GM23338 (cell line): ENCODE measurements at regions not wholly inside any gene's neighbourhood (a gene's known extent, or its start where the extent isn't known, plus 50 kb on each side); places are given as distances from the start of the nearest gene placed in this dataset.

Experiments
- ATAC-seq: fragments of 200-7000 bp; cut with Tn5 transposase; 3 replicates; pipeline ENCODE4 v1.9.1; 2020
- DNase-seq: peaks from one replicate; pipeline ENCODE4 v3.0.0-alpha.2; 2015; ENCODE audit warnings: low spot score
- H2AFZ ChIP-seq: fragments of 200-600 bp; sonication (generic); 2 replicates; pipeline ENCODE4 v1.8.0; 2016; ENCODE audit warnings: antibody characterized with exemption, mild to moderate bottlenecking, moderate library complexity
- H3F3A ChIP-seq: fragments of 200-600 bp; sonication (generic); replicated peaks from 2 replicates; pipeline ENCODE4 v1.8.0; 2017; ENCODE audit warnings: antibody characterized with exemption, mixed run types, low read depth
- H3K27ac ChIP-seq: fragments of 200-600 bp; sonication (generic); 2 replicates; pipeline ENCODE4 v1.6.1; 2016; ENCODE audit warnings: low read depth
- H3K27me3 ChIP-seq: fragments of 200-600 bp; sonication (generic); 2 replicates; pipeline ENCODE4 v1.8.0; 2016; ENCODE audit warnings: mild to moderate bottlenecking, mixed run types, moderate library complexity; ENCODE audit not compliant: insufficient read depth
- H3K36me3 ChIP-seq: fragments of 200-600 bp; sonication (generic); 2 replicates; pipeline ENCODE4 v1.8.0; 2016; ENCODE audit warnings: mild to moderate bottlenecking; ENCODE audit not compliant: insufficient read depth
- H3K4me1 ChIP-seq: fragments of 200-600 bp; sonication (generic); 2 replicates; pipeline ENCODE4 v1.8.0; 2016; ENCODE audit warnings: mild to moderate bottlenecking, moderate library complexity; ENCODE audit not compliant: insufficient read depth
- H3K4me2 ChIP-seq: fragments of 200-600 bp; sonication (generic); 2 replicates; pipeline ENCODE4 v1.7.1; 2017; ENCODE audit warnings: mixed run types
- H3K4me3 ChIP-seq: fragments of 200-600 bp; sonication (generic); 2 replicates; pipeline ENCODE4 v1.6.1; 2016; ENCODE audit warnings: mixed run types
- H3K79me2 ChIP-seq: fragments of 200-600 bp; sonication (generic); replicated peaks from 2 replicates; pipeline ENCODE4 v1.8.0; 2017; ENCODE audit warnings: mild to moderate bottlenecking; ENCODE audit not compliant: insufficient read depth
- H3K9me2 ChIP-seq: fragments of 200-600 bp; sonication (generic); 2 replicates; pipeline ENCODE4 v1.8.0; 2017; ENCODE audit not compliant: insufficient read depth
- H4K20me1 ChIP-seq: fragments of 200-600 bp; sonication (generic); replicated peaks from 2 replicates; pipeline ENCODE4 v1.8.0; 2017; ENCODE audit warnings: mild to moderate bottlenecking; ENCODE audit not compliant: insufficient read depth
- H3K27ac Mint-ChIP-seq: 2 replicates; pipeline ENCODE4 v1.8.0; 2020; ENCODE audit warnings: inconsistent platforms, mild to moderate bottlenecking, moderate library complexity, mixed read lengths
- H3K27me3 Mint-ChIP-seq: 3 replicates; pipeline ENCODE4 v1.8.0; 2022; ENCODE audit warnings: low read depth, mild to moderate bottlenecking, moderate library complexity, mixed read lengths, inconsistent platforms; ENCODE audit not compliant: insufficient read depth, poor library complexity
- H3K36me3 Mint-ChIP-seq: 3 replicates; pipeline ENCODE4 v1.8.0; 2021; ENCODE audit warnings: low read depth, mild to moderate bottlenecking, inconsistent platforms, moderate library complexity, mixed read lengths
- H3K4me1 Mint-ChIP-seq: 3 replicates; pipeline ENCODE4 v1.8.0; 2020; ENCODE audit warnings: mild to moderate bottlenecking, inconsistent platforms, mixed read lengths
- H3K4me3 Mint-ChIP-seq: 3 replicates; pipeline ENCODE4 v1.8.0; 2021; ENCODE audit warnings: moderate library complexity, mild to moderate bottlenecking, inconsistent platforms, mixed read lengths
- H3K9me3 Mint-ChIP-seq: 3 replicates; pipeline ENCODE4 v1.8.0; 2020; ENCODE audit warnings: moderate library complexity, mild to moderate bottlenecking, inconsistent platforms, mixed read lengths
- CREB1 ChIP-seq: fragments of 250-450 bp; sonication (Bioruptor Pico); IDR thresholded peaks from 2 replicates; pipeline ENCODE4 v1.5.0; 2020; ENCODE audit warnings: low read depth, mild to moderate bottlenecking, moderate library complexity
- EZH2phosphoT487 ChIP-seq: fragments of 200-600 bp; sonication (generic); IDR thresholded peaks from one replicate; pipeline ENCODE4 v1.8.1; 2018; ENCODE audit warnings: antibody characterized with exemption; ENCODE audit not compliant: unreplicated experiment
- JUNB ChIP-seq: IDR thresholded peaks from one replicate; pipeline ENCODE4 v1.6.1; 2016; ENCODE audit warnings: antibody characterized with exemption; ENCODE audit not compliant: unreplicated experiment
- NANOG ChIP-seq: IDR thresholded peaks from 2 replicates; pipeline ENCODE4 v1.6.1; 2016; ENCODE audit warnings: antibody characterized with exemption, borderline replicate concordance
- POLR2AphosphoS5 ChIP-seq: IDR thresholded peaks from 2 replicates; pipeline ENCODE4 v1.6.1; 2016; ENCODE audit warnings: antibody characterized with exemption, low read depth
- STAT1 ChIP-seq: IDR thresholded peaks from one replicate; pipeline ENCODE4 v1.6.1; 2016; ENCODE audit warnings: antibody characterized with exemption; ENCODE audit not compliant: unreplicated experiment
- TF ChIP-seq, protein P1 (sequence below): IDR thresholded peaks from one replicate; pipeline ENCODE4 v1.6.1; 2018; ENCODE audit warnings: antibody characterized with exemption; ENCODE audit not compliant: unreplicated experiment
- TF ChIP-seq, protein P2 (sequence below): fragments of 250-450 bp; sonication (Bioruptor Pico); IDR thresholded peaks from 2 replicates; pipeline ENCODE4 v1.5.0; 2020; ENCODE audit warnings: mild to moderate bottlenecking, moderate library complexity
- TF ChIP-seq, protein P3 (sequence below): IDR thresholded peaks from 2 replicates; pipeline ENCODE4 v1.6.1; 2016; ENCODE audit warnings: antibody characterized with exemption

DNA sequence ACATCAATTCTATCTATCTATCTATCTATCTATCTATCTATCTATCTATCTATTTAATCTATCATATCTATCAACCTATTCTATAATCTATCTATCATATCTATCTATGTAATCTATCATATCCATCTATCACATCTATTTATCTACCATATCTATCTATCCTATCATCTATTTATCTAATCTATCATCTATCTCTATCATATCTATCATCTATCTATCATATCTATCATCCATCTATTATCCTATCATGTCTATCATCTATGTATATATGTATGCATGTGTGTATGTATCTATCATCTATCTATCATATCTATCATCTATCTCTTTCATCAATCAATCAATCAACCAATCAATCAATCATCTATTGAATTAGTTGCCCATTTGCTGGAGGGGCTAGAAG is 159.3 kb upstream of the GALNT17 start (continued):
- TF ChIP-seq, protein P1, sequence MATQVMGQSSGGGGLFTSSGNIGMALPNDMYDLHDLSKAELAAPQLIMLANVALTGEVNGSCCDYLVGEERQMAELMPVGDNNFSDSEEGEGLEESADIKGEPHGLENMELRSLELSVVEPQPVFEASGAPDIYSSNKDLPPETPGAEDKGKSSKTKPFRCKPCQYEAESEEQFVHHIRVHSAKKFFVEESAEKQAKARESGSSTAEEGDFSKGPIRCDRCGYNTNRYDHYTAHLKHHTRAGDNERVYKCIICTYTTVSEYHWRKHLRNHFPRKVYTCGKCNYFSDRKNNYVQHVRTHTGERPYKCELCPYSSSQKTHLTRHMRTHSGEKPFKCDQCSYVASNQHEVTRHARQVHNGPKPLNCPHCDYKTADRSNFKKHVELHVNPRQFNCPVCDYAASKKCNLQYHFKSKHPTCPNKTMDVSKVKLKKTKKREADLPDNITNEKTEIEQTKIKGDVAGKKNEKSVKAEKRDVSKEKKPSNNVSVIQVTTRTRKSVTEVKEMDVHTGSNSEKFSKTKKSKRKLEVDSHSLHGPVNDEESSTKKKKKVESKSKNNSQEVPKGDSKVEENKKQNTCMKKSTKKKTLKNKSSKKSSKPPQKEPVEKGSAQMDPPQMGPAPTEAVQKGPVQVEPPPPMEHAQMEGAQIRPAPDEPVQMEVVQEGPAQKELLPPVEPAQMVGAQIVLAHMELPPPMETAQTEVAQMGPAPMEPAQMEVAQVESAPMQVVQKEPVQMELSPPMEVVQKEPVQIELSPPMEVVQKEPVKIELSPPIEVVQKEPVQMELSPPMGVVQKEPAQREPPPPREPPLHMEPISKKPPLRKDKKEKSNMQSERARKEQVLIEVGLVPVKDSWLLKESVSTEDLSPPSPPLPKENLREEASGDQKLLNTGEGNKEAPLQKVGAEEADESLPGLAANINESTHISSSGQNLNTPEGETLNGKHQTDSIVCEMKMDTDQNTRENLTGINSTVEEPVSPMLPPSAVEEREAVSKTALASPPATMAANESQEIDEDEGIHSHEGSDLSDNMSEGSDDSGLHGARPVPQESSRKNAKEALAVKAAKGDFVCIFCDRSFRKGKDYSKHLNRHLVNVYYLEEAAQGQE = no peak

DNA sequence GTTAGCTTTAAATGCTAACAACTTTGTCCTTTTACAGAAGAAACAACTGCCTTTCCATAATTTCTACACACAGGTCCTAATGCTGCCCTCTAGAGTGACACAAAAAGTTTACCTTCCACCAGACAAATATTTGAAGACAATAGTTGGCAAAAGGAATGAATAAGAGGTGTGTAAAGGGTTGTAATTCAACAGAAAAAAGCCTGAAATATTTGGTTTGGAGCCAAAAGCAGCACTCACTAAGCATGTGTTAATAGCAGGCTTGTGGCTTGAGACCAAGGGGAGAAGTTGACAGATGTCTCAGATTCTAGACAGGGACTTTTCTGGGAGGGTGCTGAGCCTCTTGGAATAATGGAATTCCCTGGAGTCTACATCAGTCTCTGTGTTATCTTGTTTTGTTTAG is 156.2 kb upstream of the GALNT17 start:
- no peak overlapping the region for H3K27ac ChIP-seq
- H3K4me1 ChIP-seq = no peaks in the 10 kb centered on the region
- H3K27me3 ChIP-seq = no peaks in the 10 kb centered on the region
- no peak for DNase-seq
- H3F3A ChIP-seq = no peaks in the 10 kb centered on the region
- no peak overlapping the region; the same call in 1 of the 2 replicates for H2AFZ ChIP-seq
- Mint-ChIP-seq H3K4me3 (no peak overlapping the region), H3K9me3 (peaks cover 20% of the 10 kb centered on the region), H3K4me1 (no peaks in the 10 kb centered on the region), H3K27ac (no peak overlapping the region), H3K27me3 (peaks cover 1% of the 10 kb centered on the region), H3K36me3 (peaks cover 6% of the 10 kb centered on the region; the same call in 1 of the 3 replicates)
- no peaks in the 10 kb centered on the region for H4K20me1 ChIP-seq
- 0 out of 2 replicates have a peak, but pooled peaks cover 6% of the 10 kb centered on the region for H3K9me2 ChIP-seq
- no peak overlapping the region for H3K4me3 ChIP-seq
- no peak overlapping the region for H3K4me2 ChIP-seq
- no peaks in the 10 kb centered on the region; the same call in 1 of the 2 replicates for H3K36me3 ChIP-seq
- ATAC-seq = no peak
- no peaks in the 10 kb centered on the region for H3K79me2 ChIP-seq
- TF ChIP-seq NANOG = no peak
- TF ChIP-seq, protein P1 = no peak
- no peak for TF ChIP-seq STAT1
- no peak for TF ChIP-seq CREB1
- no peak for TF ChIP-seq JUNB
- TF ChIP-seq EZH2phosphoT487 = no peak
- TF ChIP-seq, protein P2, sequence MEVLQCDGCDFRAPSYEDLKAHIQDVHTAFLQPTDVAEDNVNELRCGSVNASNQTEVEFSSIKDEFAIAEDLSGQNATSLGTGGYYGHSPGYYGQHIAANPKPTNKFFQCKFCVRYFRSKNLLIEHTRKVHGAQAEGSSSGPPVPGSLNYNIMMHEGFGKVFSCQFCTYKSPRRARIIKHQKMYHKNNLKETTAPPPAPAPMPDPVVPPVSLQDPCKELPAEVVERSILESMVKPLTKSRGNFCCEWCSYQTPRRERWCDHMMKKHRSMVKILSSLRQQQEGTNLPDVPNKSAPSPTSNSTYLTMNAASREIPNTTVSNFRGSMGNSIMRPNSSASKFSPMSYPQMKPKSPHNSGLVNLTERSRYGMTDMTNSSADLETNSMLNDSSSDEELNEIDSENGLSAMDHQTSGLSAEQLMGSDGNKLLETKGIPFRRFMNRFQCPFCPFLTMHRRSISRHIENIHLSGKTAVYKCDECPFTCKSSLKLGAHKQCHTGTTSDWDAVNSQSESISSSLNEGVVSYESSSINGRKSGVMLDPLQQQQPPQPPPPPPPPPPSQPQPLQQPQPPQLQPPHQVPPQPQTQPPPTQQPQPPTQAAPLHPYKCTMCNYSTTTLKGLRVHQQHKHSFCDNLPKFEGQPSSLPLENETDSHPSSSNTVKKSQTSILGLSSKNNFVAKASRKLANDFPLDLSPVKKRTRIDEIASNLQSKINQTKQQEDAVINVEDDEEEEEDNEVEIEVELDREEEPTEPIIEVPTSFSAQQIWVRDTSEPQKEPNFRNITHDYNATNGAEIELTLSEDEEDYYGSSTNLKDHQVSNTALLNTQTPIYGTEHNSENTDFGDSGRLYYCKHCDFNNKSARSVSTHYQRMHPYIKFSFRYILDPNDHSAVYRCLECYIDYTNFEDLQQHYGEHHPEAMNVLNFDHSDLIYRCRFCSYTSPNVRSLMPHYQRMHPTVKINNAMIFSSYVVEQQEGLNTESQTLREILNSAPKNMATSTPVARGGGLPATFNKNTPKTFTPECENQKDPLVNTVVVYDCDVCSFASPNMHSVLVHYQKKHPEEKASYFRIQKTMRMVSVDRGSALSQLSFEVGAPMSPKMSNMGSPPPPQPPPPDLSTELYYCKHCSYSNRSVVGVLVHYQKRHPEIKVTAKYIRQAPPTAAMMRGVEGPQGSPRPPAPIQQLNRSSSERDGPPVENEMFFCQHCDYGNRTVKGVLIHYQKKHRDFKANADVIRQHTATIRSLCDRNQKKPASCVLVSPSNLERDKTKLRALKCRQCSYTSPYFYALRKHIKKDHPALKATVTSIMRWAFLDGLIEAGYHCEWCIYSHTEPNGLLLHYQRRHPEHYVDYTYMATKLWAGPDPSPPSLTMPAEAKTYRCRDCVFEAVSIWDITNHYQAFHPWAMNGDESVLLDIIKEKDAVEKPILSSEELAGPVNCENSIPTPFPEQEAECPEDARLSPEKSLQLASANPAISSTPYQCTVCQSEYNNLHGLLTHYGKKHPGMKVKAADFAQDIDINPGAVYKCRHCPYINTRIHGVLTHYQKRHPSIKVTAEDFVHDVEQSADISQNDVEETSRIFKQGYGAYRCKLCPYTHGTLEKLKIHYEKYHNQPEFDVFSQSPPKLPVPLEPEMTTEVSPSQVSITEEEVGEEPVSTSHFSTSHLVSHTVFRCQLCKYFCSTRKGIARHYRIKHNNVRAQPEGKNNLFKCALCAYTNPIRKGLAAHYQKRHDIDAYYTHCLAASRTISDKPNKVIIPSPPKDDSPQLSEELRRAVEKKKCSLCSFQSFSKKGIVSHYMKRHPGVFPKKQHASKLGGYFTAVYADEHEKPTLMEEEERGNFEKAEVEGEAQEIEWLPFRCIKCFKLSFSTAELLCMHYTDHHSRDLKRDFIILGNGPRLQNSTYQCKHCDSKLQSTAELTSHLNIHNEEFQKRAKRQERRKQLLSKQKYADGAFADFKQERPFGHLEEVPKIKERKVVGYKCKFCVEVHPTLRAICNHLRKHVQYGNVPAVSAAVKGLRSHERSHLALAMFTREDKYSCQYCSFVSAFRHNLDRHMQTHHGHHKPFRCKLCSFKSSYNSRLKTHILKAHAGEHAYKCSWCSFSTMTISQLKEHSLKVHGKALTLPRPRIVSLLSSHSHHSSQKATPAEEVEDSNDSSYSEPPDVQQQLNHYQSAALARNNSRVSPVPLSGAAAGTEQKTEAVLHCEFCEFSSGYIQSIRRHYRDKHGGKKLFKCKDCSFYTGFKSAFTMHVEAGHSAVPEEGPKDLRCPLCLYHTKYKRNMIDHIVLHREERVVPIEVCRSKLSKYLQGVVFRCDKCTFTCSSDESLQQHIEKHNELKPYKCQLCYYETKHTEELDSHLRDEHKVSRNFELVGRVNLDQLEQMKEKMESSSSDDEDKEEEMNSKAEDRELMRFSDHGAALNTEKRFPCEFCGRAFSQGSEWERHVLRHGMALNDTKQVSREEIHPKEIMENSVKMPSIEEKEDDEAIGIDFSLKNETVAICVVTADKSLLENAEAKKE = no peak
- TF ChIP-seq POLR2AphosphoS5 = no peak
- TF ChIP-seq, protein P3, sequence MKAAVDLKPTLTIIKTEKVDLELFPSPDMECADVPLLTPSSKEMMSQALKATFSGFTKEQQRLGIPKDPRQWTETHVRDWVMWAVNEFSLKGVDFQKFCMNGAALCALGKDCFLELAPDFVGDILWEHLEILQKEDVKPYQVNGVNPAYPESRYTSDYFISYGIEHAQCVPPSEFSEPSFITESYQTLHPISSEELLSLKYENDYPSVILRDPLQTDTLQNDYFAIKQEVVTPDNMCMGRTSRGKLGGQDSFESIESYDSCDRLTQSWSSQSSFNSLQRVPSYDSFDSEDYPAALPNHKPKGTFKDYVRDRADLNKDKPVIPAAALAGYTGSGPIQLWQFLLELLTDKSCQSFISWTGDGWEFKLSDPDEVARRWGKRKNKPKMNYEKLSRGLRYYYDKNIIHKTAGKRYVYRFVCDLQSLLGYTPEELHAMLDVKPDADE = no peak
